Breast epithelium (tissue), 4 donors: ENCODE measurements at regions not wholly inside any gene's neighbourhood (a gene's known extent, or its start where the extent isn't known, plus 50 kb on each side); places are given as distances from the start of the nearest gene placed in this dataset.
A peak's percentile ranks its signal among the peaks of the same experiment; 100 is the strongest.

Experiments used
- DNase-seq, 2 donors: peaks; one replicate each; pipeline ENCODE4 v3.0.0-alpha.2; 2019; ENCODE audit warnings: low spot score in 2 of 2
- H3K27ac ChIP-seq, 2 donors: fragments of 200-600 bp; sonication (generic) in 1 of 2; one replicate each; pipeline ENCODE4 v1.5.1; 2016 to 2019; ENCODE audit warnings: mild to moderate bottlenecking in 1 of 2
- H3K27me3 ChIP-seq, 2 donors: fragments of 200-600 bp; sonication (generic) in 1 of 2; one replicate each; pipeline versions ENCODE4 v1.5.1 to v1.6.0; 2017 to 2019; ENCODE audit warnings: control low read depth in 1 of 2, mild to moderate bottlenecking in 1 of 2
- H3K36me3 ChIP-seq: fragments of 200-600 bp; one replicate; pipeline ENCODE4 v1.5.1; 2019
- H3K4me1 ChIP-seq, 2 donors: fragments of 200-600 bp; sonication (generic); one replicate each; pipeline ENCODE4 v1.5.1; 2016 to 2019; ENCODE audit warnings: control low read depth in 1 of 2
- H3K4me3 ChIP-seq, 3 donors: fragments of 200-600 bp; sonication (generic); 1 replicate in 2 of 3; 2 replicates in 1 of 3; pipeline ENCODE4 v1.5.1; 2016 to 2019; ENCODE audit warnings: mild to moderate bottlenecking in 3 of 3, moderate library complexity in 2 of 3
- H3K9me3 ChIP-seq, 2 donors: fragments of 200-600 bp; sonication (generic) in 1 of 2; one replicate each; pipeline ENCODE4 v1.5.1; 2016 to 2019; ENCODE audit warnings: control low read depth in 1 of 2
- CTCF ChIP-seq, 3 donors: fragments of 450-650 bp; IDR thresholded peaks; one replicate each; pipeline ENCODE4 v1.5.1; 2016 to 2017; ENCODE audit warnings: antibody characterized with exemption in 3 of 3, mild to moderate bottlenecking in 3 of 3, moderate library complexity in 3 of 3
- POLR2A ChIP-seq: fragments of 450-650 bp; IDR thresholded peaks from one replicate; pipeline ENCODE4 v1.6.1; 2016; ENCODE audit warnings: antibody characterized with exemption, mild to moderate bottlenecking, moderate library complexity
- POLR2AphosphoS5 ChIP-seq, 3 donors: sonication (generic); formaldehyde crosslinking; IDR thresholded peaks; one replicate each; pipeline ENCODE4 v1.6.1; 2017; ENCODE audit warnings: antibody characterized with exemption in 3 of 3
- intact Hi-C: fragments of 100-400 bp; cut with DNase I; formaldehyde crosslinking; loops from one replicate; pipeline ENCODE4 v1.15.1; 2023; ENCODE audit warnings: low total_unique reads

GRCh38 chr2:150050036-150050435 is 437.4 kb downstream of the RND3 start:
- Histone ChIP-seq H3K9me3 (no peaks in the 10 kb centered on the region), H3K36me3 (no peaks in the 10 kb centered on the region), H3K4me3 (no peak overlapping the region), H3K27me3 (no peaks in the 10 kb centered on the region), H3K27ac (no peak overlapping the region), H3K4me1 (no peaks in the 10 kb centered on the region)
- TF ChIP-seq CTCF (IDR thresholded peaks at IDR 0.05) (no peak), POLR2AphosphoS5 (IDR thresholded peaks at IDR 0.05) (no peak), POLR2A (no peak)
- intact Hi-C loops: no loop called here
- no peak for DNase-seq

DNA sequence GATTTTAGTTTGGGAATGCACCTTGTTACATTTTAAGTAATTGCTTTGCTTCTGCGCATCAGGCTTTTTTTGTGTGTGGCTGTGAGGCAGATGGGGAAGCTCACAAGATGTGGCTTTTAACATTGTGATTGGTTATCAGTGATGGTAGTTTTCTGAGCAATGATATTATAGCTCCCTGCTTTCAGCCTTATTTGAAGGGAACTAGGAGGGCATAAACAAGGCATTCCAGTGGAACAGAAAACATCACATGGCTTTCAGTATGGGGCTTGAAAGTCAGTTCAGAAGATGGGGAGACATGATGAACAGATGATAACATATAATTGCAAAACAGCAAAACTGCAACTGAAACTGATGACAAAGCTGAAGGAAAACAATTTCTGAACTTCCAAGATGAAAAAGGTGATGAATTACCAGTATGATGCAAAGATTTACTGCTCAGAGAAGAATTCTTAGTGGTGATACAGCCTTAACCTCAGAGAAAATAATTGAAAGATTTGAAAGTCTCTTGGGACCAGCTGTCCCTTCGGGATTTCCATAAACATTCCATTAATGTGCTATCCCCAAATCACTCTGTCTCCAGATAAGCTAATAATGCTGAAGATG is 439.7 kb downstream of the RND3 start:
- Histone ChIP-seq H3K36me3 (no peaks in the 10 kb centered on the region), H3K27me3 (no peaks in the 10 kb centered on the region), H3K27ac (no peak overlapping the region), H3K4me3 (no peak overlapping the region), H3K4me1 (no peaks in the 10 kb centered on the region), H3K9me3 (no peaks in the 10 kb centered on the region)
- no peak for DNase-seq
- TF ChIP-seq POLR2AphosphoS5 (IDR thresholded peaks at IDR 0.05): no peak
- no peak for TF ChIP-seq CTCF (IDR thresholded peaks at IDR 0.05)
- TF ChIP-seq POLR2A: no peak
- intact Hi-C loops: no loop called here

DNA sequence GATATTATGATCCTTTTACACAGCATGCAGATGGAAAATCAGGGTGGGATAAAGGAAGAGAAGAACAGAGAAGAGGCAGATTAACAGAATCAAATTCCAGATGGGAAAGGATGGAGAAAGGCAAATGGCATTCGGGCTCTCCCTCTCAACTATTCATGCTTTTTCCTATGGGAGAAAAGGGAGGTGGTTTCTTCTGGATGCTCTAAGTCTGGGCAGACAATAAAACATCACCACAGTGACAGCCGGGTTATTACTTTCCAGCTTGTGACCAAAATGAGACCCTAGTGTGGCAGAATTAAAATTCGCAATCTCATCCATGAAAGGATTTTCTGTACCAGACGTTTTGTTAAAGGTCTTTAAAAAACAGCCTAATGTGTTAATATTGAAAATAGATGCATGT is 440.7 kb downstream of the RND3 start:
- Histone ChIP-seq H3K36me3 (no peaks in the 10 kb centered on the region), H3K27me3 (no peaks in the 10 kb centered on the region), H3K27ac (no peak overlapping the region), H3K9me3 (no peaks in the 10 kb centered on the region), H3K4me3 (peak overlapping the region in 1 of 3 donors; percentile 14), H3K4me1 (no peaks in the 10 kb centered on the region)
- TF ChIP-seq POLR2AphosphoS5 (IDR thresholded peaks at IDR 0.05) (no peak), CTCF (IDR thresholded peaks at IDR 0.05) (no peak), POLR2A (no peak)
- intact Hi-C loops: no loop called here
- DNase-seq: no peak

DNA sequence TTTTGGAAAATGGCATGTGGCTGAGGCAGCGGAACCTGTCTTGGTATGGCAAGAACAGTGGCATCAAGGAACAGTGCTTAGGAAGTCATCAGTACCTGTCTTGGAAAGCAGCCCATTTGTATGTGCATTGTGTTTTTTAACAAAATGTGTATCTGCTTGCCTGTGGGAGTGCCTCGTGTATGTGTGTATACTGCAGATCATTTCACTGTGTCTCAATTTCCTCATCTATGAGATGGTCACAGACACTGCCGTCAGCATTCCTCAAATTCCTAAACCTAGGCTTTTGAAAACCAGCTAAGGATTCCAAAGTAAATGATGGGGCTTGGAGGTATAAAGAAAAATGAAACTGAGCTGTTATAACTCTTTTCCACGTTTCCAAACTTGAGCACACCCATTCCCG is 441.3 kb downstream of the RND3 start:
- no peak for DNase-seq
- H3K36me3 ChIP-seq: no peaks in the 10 kb centered on the region
- H3K9me3 ChIP-seq: no peaks in the 10 kb centered on the region
- H3K4me1 ChIP-seq: no peaks in the 10 kb centered on the region
- intact Hi-C loops: no loop called here
- H3K4me3 ChIP-seq: peak overlapping the region in 2 of 3 donors; percentile 14 to 29
- TF ChIP-seq POLR2A (no peak), POLR2AphosphoS5 (IDR thresholded peaks at IDR 0.05) (no peak), CTCF (IDR thresholded peaks at IDR 0.05) (no peak)
- no peaks in the 10 kb centered on the region for H3K27me3 ChIP-seq
- H3K27ac ChIP-seq: no peak overlapping the region

DNA sequence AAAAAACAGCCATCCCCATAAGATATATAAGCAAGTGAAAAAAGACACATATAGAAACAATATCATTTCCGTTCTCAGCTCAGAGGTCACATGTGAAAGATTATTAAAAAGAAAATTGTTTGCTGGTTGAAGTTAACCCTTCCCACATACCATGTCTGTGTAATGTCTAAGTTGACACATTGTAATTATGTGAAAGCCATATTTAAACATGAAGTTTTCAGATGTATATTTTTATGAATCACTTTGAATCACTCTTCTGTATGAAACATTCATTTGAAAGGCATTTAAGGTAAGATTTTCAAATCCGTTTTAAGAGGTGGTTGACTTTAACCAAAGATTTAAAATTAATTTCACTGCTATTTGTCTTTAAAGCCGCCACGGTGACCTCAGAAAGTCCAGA is 441.9 kb downstream of the RND3 start:
- Histone ChIP-seq H3K4me1 (no peaks in the 10 kb centered on the region), H3K9me3 (no peaks in the 10 kb centered on the region), H3K36me3 (no peaks in the 10 kb centered on the region), H3K27me3 (no peaks in the 10 kb centered on the region), H3K27ac (no peak overlapping the region), H3K4me3 (no peak overlapping the region)
- intact Hi-C loops: no loop called here
- DNase-seq: no peak
- TF ChIP-seq POLR2A: no peak
- TF ChIP-seq CTCF (IDR thresholded peaks at IDR 0.05): no peak
- TF ChIP-seq POLR2AphosphoS5 (IDR thresholded peaks at IDR 0.05): no peak
